NCI-H2107 treated with DMSO at 0.1 percent for 48 hours (cell line): ENCODE measurements at regions not wholly inside any gene's neighbourhood (a gene's known extent, or its start where the extent isn't known, plus 50 kb on each side); places are given as distances from the start of the nearest gene placed in this dataset.
"Not testable (repeated sequence)": the region's sequence is repeated elsewhere in the genome, so short reads cannot be mapped to it uniquely, and the experiment has no call there.

Source experiments
- DNase-seq: peaks from one replicate; lab custom pipeline; 2025; ENCODE audit not compliant: unreplicated experiment; lab: John Stamatoyannopoulos, UW

DNA sequence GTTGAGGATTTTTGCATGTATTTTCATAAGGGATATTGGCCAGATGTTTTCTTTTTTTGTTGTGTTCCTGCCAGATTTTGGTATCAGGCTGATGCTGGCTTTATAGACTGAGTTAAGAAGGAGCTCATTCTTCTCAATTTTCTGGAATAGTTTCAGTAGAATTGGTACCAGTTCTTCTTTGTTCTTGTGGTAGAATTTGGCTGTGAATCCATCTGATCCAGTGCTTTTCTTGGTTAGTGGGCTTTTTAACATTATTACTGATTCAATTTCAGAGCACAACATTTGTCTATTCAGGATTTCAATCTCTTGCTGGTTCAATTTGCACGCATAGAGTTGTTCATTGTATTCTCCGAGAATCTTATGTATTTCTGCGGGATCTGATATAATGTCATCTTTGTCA lies 136.5 kb upstream of the FOXG1 start:
- no peak for DNase-seq

DNA sequence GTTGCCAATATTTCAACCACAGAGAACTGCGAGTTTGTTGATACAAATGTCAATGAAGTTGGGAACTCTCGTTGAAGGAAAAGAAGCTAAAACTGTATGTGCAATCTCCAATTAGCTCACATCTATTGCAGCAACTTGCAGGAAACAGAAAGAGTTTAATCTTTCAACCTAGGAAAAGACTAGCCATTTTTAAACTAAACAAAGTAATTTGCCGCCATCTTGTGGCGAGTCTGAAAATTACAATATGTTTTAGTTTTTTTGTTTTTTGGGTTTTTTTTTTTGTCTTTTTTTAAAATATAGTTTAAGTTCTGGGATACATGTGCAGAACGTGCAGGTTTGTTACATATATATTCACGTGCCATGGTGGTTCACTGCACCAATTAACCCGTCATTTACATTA lies 131.2 kb upstream of the FOXG1 start:
- DNase-seq: peak; percentile 36

DNA sequence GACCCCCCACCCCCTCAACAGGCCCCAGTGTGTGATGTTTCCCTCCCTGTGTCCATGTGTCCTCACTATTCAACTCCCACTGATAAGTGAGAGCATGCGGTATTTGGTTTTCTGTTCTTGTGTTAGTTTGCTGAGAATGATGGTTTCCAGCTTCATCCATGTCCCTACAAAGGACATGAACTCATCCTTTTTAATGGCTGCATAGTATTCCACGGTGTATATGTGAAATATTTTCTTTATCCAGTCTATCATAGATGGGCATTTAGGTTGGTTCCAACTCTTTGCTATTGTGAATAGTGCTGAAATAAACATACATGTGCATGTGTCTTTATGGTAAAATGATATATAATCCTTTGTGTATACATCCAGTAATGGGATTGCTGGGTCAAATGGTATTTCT lies 130.8 kb upstream of the FOXG1 start:
- DNase-seq: not testable (repeated sequence)

GRCh38 chr14:28641189-28641588 lies 125.4 kb upstream of the FOXG1 start:
- DNase-seq: not testable (repeated sequence)

DNA sequence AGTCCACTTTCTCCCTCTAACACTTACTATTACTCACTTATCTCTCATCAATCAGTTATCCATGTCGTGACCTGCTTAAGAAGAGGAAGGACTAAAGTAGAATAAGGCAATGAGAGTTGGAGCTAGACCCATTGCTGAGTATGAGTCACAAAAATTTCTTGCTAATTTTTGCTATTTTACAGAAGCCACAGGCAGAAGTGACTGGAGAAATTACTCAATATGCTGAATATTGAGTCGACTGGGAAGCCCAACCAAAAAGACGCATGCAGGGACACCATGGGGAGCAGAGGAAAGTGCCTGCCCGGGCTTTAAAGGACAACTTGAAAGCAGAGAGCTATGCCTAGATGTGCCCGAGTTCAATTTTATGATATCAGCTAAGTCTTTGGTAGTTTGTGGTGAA lies 115.4 kb upstream of the FOXG1 start:
- DNase-seq: no peak

DNA sequence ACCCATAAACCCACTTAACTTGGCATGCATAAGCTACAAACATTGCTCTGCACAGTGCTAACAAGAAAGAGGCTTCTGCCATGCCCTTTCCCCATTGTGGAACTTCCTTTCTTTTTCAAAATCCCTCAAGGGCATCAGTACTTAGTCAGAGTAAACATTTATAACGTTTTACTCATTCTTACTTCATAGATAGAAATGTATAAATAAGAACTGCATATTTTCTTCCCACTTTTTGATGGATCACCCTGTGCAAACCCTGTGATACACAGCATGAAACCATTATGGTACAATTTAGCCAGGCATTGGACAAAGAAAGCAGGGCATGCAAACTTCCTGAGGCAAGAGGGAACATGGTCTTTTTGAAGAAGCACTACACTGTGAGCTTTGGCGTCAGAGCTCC lies 113.8 kb upstream of the FOXG1 start:
- DNase-seq: peak; percentile 43

- no peak for DNase-seq
These were observed 113.1 kb upstream of the FOXG1 start for GRCh38 chr14:28653521-28653920.

DNA sequence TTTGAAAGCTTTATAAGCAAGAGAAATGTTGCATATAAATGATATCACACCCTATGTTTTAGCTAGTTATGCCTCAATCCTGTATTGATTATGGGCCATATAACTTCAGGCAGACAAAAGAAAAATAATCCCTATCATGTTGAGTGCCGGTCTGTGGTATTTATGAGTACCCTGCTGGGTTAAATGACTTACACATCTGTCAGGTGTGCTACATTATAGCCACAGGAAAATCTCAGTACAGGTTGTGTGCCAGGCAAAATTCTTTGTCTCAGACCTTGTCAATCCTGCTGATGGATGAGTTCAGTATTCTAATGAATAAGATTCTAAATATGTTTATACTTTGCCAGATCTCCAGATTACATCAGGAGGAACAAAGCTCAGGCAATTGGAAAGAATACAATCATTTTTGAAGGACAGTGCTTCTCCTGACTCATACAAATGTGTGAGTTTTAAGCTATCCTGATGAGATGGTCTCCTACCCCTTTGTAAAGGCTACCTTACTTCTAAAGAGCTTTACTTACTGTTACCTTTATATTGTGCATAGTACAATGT lies 109.8 kb upstream of the FOXG1 start:
- peak; percentile 85 for DNase-seq

GRCh38 chr14:28661171-28661772 lies 105.3 kb upstream of the FOXG1 start:
- no peak for DNase-seq

DNA sequence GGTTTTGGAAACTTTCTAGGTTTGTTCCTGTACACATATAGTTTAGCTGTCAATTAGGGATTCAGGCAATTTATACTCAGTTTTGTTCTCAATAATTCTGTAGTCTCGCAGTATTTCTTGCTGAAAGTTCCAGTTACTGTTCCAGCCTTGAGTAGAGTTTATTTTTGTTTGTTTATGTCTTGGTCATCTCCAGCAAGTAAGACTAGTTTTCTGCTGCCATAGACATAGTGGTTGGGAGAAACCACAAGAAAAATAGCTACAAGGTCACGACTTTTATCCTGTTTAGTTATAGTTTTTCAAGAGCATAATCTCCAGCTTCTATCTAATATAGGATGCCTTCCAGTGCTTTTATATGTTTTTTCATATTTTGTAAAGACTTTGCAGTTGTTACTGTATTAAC lies 99.6 kb upstream of the FOXG1 start:
- no peak for DNase-seq

GRCh38 chr14:28671425-28671824 lies 95.2 kb upstream of the FOXG1 start:
- peak; percentile 30 for DNase-seq

GRCh38 chr14:28673056-28673455 lies 93.5 kb upstream of the FOXG1 start:
- no peak for DNase-seq

- no peak for DNase-seq
These were observed 90.1 kb upstream of the FOXG1 start for GRCh38 chr14:28676479-28676878.

- no peak for DNase-seq
These were observed 89.2 kb upstream of the FOXG1 start for GRCh38 chr14:28677381-28677780.

DNA sequence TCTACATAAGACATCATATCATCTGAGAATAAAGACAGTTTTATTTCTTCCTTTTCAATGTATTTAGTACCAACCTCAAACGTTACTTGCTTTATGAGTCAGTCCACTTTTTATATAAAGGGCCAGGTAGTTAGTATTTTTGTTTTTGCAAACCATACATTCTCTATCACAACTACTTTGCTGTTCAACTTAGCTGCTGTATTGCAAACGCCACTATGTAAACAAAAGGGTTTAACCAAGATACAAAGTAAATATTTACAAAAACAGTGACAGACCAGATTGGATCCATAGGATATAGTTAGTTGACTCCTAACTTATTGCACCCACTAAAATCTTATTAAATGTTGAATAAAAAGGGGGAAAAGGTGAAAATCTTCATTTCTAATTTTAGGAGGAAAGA lies 87.7 kb upstream of the FOXG1 start:
- no peak for DNase-seq

DNA sequence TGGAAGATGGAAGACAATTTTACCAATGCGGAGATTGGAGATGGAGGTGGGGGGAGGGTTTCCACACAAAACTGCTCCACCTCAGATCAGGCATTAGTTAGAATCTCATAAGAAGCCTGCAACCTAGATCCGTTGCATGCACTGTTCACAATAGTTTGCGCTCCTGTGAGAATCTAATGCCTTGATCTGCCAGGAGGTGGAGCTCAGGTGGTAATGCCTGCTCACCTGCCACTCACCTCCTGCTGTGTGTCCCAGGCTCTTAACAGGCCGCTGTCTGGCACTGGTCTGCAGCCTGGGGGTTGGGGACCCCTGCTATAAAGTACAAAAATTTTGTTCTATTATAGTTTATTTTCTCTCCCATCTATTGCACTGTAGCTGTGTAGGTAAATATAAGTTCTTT lies 84.9 kb upstream of the FOXG1 start:
- DNase-seq: no peak

DNA sequence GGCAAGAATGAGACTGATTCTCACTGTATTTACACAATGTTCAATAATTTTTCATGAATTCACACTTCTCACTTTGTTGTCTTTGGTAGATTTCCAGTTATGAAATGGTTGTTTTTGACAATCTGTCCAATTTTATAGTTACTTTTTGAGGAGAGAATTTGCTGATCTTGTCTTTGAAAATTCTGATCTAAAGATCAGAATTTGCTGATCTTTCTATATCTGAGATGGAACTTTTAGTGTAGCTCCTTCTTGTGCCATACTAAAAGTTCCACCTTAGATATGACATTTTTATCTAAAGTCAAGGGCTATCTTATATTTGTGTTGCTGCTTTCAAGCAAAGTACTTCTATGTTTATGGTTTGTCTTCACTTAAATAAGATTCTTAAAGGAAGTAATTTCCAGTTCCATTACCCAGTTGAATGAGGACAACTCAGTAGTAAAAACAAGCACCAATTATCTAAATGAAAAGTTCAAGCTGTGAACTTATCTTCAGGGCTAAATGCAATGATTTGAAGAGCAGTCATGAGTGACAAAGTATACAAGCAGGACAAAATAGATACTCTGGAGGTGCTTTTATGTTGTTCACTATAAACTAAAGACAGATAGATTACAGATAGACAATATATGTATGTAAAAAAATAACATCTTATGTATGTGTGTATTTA lies 76.4 kb upstream of the FOXG1 start:
- peak; percentile 36 for DNase-seq

DNA sequence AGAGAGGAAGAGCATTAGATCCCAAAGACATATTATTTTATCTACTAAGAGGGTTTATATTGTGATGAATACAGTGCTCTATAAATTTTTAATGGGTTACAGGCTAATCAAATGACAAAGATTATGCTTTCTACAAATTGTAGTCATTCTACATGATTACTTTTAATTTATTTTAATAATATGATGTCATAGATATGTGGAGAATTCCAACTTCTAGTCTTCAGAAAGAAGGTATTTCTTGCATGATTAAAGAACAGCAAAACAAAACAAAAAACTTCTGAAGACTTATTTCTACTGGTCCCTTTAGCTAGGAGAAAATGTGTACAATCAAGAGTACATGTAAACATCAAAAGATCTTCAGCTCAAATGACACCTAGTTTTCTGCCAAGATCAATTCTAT lies 71.5 kb upstream of the FOXG1 start:
- no peak for DNase-seq

GRCh38 chr14:28701733-28702132 lies 64.9 kb upstream of the FOXG1 start:
- no peak for DNase-seq

- no peak for DNase-seq
These were observed 63.1 kb upstream of the FOXG1 start for GRCh38 chr14:28703482-28703881.

DNA sequence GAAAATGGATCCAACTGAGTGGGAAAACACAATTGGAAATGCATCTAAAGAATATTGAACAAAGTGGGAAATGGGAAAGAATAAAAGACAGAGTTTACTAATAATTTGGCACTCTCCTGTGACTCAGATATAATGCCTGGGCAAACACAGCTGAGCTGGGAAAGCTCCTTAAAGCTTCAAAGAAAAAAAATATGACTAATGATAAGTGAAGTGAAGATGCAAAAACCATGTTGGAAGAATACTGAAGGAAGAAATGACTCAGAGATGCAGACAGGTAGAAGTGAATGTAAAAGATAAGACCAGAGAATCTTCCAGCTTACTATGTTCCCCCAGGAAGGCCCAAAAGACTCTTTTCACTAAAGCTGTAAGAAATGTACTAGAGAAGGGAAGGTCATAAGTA lies 62.4 kb upstream of the FOXG1 start:
- DNase-seq: no peak

- DNase-seq: no peak
These were observed 58.8 kb upstream of the FOXG1 start for GRCh38 chr14:28707814-28708213.
